Midbrain (tissue), 1 donor: ENCODE measurements at regions not wholly inside any gene's neighbourhood (a gene's known extent, or its start where the extent isn't known, plus 50 kb on each side); places are given as distances from the start of the nearest gene placed in this dataset.

ENCODE experiments used
- DNase-seq: peaks from one replicate; lab custom pipeline; 2025; lab: John Stamatoyannopoulos, UW

DNA sequence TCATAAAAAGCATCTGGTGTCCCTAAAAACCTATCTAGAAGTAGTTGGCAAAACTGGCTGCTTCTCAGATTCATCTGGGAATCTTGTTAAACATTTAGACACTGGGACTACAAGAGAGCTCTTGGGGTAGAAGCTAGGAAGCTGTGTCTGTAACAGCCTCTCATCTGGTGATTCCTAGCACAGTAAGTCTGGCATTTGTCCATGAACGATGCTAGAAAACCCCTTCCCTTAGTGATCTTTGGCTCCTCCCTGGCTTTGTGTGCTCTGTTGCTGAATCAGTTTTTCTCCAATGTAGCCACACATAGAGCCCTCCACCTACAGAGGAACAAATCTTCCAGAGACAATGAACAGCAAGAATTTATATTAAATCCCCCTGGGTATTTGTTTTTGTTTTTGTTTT is 951.7 kb upstream of the LCORL start:
- no peak for DNase-seq

DNA sequence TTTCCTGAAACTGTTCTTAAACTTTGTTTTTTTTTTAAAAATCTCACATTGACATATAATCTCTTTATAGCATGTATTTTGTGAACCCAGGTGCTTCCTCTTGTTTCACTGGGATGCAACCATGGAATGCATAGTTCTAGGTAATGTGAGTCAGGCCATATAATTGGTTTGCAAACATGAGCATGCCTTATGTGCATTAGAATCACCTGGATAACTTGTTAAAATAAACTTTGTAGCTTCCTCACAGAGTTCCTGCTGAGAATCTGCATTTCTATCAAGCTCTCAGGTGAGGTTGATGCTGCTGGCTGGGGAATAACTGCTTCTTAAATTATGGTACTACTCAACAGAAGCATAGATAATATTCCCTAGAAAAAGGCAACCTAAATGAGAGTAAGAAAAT is 940.3 kb upstream of the LCORL start:
- no peak for DNase-seq

DNA sequence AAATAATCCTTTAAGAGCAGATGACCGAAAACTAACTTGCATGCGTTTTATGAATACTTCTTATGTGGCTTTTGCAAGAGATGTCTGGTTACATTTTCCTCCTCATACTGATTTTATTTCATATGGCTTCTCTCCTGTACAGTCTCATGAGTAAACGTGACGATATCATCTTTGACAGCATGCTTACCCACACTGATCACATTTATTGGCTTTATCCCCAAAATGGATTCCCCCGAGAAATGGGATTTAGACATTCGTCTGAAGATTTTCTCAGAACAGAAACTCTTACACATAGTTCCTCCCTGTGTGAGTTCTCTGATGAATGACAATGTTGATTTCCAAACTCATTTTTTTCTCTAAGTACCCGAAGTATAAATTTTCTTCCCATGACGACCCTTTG is 939.7 kb upstream of the LCORL start:
- DNase-seq, result no peak

DNA sequence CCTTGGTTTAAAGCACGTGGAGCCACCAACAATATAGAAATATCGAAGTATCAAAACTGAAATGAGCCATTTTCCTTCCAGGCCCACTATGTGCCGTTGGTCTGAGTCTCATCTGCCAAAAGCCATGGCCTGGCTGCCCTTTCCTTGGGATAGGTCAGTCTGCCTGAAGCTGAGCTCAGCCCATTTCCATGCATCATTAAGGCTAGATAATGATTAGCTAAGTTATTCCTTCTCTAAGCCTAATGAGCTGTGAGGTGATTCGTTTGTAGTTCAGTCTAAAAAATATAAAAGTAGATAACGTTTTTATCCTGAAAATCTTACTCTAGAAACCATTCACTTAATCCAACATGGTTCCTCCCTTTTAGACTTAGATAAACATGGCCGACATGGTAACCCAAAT is 936.2 kb upstream of the LCORL start:
- no peak for DNase-seq

DNA sequence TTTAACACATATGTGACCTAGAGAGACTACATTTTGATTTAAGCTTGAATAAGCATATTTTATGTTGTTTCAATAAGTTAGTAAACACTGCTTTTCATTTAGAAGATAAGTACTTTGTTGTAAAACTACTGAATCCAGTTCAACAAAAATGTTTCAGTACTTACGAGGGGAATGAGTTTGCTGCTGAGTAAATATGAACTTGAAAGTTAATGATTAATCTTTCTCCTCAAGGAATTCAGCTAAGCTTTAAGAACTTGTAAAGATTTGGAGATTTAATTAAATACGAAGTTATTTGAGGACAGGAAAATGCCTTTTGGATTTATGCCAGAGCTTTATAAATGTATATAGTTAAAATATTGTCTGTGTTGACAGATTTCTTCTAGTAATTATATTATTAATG is 933.0 kb upstream of the LCORL start:
- no peak for DNase-seq

DNA sequence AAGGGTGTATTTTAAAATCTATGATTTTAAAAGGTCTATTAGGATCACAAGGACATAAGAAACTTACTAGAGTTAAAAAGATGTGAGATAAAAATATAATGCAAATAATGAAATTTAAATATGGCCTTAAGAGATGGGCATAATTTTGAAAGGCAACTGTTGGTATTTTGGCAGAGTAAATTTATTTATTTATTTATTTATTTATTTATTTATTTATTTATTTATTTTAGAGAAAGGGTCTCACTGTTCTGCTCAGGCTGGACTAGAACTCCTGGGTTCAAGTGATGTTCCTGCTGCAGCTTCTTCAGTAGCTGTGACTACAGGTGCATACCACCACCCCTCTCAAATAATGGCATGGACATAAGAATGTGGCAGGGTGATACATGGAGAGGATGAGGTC is 932.1 kb upstream of the LCORL start:
- no peak for DNase-seq

DNA sequence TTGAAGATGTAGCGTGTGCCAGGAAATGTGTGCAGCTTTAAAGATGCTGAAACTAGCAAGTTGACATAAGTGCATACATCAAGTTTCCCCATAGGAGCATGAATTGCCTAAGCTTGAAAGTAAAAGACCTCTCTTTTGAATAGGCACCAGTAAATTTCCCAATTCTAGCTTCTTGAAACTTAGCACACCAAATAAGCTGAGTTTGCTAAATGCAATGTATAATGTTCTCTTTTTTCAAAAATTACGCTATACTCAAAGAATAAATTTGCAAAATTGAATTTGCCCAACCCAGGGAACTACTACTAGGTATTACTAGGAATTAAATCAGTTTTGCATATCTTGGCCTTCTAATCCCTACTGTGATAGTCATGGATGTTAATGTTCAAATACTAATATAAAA is 923.9 kb upstream of the LCORL start:
- DNase-seq, result no peak

DNA sequence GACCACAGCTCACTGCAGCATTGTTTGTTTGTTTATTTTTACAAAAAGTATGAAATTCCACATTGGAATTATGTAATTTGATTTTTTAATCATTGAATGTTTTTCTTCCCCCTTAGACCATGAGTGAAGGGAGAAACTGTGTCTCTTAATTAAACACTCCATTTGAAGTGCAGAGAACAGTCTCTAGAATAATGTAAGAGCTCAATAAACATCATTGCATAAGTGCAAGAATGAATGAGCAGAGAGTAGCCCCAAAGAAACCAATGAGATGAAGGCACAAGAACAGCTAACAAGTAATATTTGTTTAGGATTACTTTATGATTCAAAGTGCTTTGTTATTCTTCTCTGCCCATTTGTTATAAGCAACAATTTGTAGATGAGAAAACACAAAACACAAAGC is 921.3 kb upstream of the LCORL start:
- DNase-seq, result no peak

DNA sequence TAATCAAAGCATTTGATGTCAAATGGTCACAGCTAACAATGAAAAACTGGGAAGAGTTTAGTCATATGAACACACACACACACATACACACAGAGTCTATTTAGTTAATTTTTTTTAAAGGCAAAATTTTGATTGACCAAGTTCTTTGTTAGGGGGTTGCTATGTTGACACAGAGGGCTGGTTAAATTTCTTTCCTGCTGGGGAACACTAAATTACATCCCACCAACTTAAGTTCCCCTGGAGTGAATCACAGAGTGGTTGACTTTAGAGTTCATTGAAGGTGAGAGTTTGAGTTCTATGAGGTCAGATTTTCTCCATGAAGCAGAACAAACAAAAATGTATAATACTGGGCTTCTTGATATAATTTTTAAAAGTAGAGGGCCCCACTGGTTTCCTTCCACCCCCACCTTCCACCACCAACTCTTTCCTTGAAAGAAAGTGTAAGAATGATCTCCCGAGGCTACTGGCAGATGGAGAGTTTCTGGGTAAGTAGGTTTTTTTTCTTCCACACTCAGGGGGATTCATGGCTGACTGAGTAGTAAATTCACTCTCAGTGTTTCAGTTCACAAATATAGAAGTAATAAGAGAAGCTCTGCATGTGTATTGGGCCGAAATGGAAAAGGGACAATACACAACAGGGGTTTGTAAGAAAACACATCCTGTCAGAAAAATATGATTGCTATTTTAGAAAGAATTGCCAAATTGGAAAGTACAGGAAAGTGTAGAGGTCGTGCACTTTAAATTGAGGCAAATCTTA is 917.0 kb upstream of the LCORL start:
- no peak for DNase-seq

DNA sequence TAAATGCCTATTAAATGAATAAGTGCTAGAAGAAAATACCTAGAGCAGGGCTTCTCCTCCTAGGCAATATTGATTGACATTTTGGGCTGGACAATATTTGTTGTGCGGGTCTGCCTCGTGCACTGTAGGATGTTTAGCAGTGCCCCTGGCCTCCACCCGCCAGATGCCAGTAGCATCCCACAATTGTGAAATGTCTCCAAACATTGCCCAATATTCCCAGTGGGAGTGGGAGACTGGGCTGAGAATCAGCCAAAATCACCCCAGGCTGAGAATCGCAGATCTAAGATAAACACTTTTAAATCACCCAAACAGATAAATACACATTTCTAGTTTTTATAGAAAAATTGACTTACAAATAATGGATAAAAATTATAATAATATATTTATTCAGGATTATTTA is 916.2 kb upstream of the LCORL start:
- DNase-seq, result no peak

DNA sequence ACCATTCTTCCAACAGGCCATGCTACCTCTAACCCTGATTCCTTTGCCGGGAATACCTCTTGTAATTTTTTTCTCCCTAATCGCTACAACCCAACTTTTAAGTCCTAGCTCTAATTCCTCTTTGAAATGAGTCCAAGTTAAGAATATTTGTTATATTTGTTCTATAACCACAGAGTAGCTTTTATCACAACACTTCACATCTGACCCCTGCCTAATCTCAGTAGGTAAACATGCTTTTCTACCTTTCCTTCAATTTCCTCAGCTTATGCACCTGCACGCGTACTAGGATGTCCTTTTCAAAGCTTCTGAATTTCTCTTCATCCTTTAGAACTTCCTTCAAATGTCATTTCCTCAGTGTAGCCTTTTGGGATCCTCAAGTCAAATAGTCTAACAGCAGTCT is 915.5 kb upstream of the LCORL start:
- DNase-seq, result no peak

DNA sequence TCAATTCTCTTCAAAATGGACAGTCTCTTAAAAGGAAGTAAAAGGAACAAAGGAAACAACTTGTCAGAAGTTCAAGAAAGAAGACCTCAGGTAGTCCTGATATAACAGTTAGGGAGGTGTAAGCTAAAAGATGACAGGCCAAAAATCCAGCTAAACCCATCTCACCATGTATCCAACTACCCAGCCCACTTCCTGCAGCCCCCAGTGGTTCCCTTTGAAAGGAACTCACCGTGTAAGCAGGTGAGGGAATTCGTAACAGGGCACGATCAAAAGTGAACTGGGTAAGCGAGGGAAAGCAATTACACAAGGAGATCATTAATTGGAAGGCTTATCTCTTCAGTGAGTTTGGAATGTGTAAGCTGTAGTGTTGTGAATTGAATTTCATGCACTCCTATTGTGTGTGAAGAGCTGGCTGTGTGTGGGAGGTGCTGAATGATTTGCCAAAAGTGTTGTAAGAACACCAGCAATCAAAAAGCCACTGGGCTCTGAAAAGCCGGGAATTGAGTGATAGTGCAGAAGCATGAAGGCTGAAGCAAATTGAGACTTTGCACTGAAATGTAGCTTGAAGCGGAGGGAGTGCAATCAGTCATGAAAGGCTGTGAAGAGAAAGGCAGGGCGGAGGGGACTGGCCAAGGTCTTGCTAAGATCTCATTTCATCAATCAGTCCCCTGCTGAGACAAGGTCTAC is 914.2 kb upstream of the LCORL start:
- no peak for DNase-seq

DNA sequence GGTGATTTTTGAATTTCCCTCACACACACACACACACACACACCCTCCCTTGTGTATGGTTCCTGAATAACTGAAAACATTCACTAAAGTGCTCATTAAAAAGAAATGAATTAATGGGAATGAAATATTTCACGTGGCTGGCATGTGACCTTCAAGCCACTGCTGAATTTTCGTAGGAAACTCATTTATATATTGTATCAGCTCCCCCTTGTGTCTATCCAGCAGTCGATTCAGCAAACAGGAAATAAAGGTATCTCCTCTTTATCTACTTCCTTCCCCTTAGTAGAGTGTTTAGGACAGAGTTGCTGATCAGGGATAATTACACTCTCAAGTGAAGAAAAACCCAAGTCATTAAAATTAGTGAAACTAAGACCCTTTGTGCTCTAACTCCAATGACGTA is 912.6 kb upstream of the LCORL start:
- no peak for DNase-seq

DNA sequence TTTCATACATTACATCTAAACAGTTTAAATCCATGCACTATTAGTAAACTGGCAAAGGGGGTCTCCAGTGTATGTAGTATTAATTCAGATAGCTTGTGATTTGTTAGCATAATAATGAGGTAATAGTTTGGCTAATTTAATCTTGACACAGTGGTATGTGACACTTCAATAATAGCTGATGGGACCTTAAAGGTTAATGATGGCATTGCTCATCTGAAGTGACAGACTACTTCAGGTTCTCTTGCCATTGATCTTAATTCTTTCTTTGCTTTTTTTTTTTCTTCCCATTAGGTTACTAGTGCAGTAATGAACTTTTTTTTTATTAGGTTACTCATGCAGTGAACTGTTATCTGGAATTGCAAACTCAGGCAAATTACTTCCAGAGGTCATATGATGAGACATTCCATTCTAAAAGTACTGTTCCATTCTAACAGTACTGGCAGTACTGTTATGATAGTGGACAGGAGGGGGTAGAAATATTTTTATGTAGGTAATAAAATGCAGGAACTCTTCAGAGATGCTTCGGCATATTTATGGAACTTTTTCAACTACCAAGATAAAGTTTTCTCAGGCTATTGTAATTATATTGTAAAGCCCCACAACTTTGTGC is 911.3 kb upstream of the LCORL start:
- no peak for DNase-seq

DNA sequence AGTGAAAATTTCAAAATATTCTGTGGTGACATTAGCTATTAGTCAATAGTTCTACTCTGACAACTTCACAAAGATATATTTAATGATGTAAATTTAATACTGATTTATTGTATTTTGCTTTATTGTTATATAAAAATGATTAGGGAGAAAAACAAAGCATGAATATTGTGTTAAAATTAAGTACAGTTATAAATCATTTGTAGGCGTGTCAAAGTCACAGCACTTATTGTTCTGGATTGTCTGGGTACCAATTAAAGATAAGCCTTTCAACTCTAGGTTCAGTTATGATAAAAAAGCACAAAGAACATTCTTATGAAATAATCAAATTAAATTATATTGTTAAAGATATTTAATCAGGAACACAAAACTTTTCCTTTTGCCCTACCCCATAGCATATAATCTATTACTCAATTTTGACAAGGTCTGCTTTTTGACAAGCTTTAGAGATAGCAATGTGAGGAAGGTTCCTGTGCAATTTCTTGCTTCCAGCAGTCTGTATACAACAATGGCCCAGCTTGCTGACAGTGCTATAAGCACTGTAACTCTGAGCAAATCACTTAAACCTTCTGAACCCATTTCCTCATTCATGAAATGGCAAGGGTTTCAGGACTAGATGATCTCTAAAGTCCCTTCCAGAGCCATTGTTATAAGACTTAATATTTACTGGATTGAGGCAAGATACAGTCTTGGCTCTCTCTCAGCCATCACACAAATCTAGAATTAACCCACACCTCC is 910.3 kb upstream of the LCORL start:
- DNase-seq, result no peak

DNA sequence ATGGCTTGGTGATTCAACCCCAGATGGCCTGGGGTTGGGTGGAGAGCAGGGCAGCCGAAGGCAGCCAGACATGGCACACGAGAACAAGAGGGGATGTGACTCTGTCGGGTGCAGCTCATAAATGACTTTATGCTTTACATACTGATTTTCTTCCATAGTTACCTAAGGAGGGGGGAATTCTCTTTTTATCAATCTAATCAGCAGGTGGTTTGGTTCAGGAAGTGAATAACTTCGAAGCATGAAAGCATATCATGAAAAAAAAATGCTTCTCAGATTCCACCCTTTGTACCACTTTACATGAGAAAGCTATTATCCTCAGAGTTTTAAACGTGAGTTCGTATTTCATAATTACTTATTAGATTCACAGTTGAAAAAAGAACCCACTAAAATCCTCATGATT is 908.9 kb upstream of the LCORL start:
- DNase-seq, result no peak

DNA sequence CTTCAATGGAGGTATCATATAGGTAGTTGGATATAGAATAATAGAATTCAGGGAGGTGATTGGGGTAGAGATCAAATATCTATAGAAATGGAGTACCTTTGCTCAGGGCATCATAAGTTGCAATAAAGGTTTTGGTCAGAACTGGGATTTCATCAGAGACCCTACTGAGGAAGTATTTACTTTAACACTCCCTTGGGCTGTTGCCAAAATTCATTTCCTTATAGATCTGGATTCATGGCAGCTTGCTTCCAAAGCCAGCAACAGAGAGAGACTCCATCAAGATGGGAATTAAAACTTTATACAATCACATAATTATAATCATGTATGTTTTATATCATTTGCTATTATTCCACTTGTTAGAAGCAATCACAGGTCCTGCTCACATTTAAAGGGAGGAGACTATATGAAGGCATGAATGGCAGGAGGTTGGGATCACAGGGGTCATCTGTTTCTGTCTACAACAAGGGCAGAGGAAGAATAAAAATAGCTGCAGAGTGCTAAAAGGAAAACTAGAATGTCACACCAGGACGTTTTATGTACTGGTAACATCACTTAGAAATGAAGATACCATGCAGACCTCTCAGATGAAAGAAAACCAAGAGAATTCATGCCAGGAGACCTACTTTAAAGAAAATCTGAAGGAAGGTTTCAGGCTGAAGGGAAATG is 902.1 kb upstream of the LCORL start:
- DNase-seq, result no peak

DNA sequence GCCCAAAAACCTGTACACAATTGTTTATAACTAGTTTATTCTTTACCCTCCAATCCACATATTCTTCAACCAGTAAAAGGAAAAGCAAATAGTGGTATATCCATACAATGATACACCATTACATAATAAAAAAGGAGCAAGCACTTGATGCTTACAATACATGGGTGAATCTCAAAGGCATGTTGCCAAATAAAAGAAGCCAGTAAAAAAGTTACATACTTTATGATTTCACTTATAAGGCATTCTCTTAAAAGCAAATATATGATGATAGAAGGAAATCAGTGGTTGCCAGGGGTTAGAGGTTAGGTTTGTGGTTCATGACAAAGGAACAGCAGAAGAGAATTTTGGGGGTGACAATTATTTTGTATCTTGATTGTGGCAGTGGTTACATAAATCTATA is 896.1 kb upstream of the LCORL start:
- DNase-seq, result no peak

DNA sequence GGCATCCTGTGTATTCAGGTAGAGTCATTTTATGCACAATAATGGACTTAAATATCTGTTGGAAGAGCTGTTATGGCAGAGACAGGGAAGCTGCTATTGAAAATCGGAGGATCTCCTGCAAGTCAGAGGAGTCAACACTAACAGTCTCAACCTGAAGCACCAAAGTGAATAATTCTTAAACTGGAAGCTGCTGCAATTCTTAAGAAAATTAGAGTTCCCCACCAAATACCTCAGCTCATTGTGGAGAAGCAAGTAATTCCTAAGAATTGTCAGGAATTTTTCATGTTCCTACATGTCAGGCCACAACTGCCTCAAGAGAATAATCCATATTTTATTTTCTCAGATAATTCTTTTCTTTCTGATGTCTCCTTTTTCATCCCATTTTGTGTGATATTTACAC is 892.6 kb upstream of the LCORL start:
- DNase-seq, result no peak

DNA sequence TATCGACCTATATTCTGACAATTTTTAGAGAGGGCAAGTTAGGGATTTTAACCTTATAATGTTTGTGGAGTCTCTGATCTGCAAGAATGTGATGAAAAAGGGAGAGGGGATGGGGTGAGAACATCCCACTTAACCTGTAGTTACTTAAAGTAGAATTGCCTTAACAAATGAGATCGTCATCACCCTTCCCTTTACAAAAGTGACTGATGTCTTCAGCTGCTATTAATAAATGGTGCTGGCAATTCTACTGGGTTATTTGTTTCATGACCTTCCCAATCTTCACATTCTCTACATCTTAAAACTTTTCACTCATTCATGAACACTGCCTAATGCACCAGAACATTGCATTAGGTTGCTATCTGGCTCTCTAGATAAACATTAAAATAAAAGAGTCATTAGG is 873.4 kb upstream of the LCORL start:
- no peak for DNase-seq

DNA sequence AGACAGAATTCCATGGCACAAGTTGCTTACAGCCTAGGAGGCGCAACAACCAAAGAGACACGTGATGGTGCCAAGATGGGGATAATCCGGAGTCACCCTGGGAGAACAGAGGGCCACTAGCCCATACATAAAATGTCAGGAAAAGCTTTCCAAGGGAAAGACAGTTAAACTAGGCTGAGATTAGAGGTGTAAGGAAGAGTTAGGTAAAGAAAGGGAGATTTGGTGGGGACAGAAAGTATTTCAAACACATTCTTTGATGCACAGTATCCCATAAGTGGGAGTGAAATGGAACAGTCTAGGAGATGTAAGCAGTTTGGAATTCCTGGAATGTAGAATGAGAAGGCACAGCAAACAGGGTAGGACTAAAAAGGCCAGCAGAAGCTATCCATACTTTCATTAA is 860.9 kb upstream of the LCORL start:
- DNase-seq, result no peak

DNA sequence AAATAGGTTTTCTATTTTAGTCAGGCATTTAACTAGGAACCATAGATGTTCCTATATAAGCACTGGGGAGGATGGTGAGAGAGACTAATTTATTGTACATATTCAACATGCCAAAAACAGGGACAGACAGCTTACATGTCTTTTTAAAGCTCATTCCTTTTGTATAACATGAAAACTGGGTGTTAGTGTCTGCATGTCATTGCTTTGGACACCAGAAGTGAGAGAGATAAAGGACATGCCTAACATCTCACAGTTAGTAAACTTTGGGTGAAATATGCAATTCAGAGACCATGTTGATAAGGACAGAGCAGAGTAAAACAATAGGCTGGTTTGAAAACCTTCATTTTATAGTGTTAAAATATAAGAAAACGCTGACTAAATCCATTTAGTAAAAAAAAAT is 860.0 kb upstream of the LCORL start:
- no peak for DNase-seq
